DMS79 treated with DMSO at 0.1 percent for 48 hours (cell line): ENCODE measurements at regions not wholly inside any gene's neighbourhood (a gene's known extent, or its start where the extent isn't known, plus 50 kb on each side); places are given as distances from the start of the nearest gene placed in this dataset.
A peak's percentile ranks its signal among the peaks of the same experiment; 100 is the strongest.
"Not testable (repeated sequence)": the region's sequence is repeated elsewhere in the genome, so short reads cannot be mapped to it uniquely, and the experiment has no call there.

Source experiments
- DNase-seq: peaks from one replicate; lab custom pipeline; 2025; lab: John Stamatoyannopoulos, UW

GRCh38 chr2:239882781-239883180, 142.4 kb downstream of the NDUFA10 start:
- no peak for DNase-seq

DNA sequence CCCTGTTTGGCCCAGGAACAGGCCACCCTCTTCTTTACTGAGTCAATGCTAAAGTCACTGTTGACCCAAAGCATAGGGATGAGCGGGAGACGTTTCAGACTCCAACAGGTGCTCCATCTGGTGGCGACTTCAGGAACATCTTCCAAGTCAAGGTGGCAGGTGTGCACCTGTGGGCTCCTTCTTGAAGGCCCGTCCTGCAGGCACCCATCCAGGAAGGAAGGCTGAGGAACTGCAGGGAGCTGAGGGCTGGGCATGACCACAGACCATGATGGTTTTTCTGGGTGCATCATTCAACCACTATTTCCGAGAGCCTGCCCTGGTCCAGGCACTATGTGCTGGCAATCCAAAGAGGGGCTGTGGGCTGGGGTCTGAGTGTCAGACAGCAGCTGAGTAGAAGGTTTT, 142.8 kb downstream of the NDUFA10 start:
- peak; percentile 38 for DNase-seq

DNA sequence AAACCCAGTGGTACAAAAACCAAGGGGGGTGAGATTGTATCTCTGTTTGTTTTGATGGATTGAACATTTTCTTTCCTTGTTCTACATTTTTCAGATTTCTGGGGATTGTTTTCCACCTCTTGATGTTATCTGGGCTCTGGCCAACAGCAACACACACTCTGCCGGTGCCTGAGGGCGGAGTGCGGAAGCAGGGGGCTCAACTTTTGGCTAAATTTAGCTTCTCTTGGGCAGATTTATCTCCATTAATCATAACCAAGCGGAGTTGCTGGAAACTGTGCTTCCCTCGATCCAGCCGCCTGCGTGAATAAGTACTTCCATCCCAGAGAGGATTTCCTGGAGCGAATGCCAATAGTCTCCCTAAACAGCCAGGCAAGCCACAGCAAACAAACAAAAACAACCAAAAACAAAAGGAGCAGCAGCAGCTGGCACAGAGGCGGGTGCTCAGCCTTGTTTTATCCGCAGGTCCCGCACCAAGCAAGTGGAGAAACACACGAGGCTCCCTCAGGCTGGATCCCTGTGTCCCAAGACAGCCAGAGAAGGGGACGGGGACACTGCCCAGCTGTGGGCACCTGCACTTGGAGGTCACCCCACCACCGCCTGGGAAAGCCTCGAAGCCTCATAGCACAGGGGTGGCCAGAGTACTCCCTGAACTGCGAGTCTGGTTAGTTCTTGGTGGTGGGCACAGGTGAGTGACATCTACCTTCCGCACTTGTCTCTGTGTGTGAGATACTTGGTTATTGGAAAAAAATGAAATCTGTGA, 143.4 kb downstream of the NDUFA10 start:
- no peak for DNase-seq

GRCh38 chr2:239881031-239881471, 144.1 kb downstream of the NDUFA10 start:
- no peak for DNase-seq

DNA sequence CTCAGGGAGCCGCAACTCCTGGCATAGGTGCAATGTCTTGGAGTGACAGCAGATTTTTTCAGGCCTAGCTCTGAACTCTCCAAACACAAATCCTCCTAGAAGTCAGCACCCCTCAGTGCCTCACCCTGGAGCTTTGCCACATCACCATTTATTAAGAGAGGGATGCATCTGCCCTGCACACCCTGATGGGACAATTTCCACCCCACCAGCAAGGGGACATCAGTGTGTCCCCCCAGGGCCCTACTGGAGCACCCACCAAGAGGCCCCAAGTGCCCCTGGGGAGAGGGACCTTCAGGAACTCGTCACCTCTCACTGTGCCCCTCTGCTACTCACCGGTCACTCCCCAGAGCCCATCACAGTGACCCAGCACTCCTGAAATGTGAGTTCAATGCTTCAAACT, 144.7 kb downstream of the NDUFA10 start:
- no peak for DNase-seq

DNA sequence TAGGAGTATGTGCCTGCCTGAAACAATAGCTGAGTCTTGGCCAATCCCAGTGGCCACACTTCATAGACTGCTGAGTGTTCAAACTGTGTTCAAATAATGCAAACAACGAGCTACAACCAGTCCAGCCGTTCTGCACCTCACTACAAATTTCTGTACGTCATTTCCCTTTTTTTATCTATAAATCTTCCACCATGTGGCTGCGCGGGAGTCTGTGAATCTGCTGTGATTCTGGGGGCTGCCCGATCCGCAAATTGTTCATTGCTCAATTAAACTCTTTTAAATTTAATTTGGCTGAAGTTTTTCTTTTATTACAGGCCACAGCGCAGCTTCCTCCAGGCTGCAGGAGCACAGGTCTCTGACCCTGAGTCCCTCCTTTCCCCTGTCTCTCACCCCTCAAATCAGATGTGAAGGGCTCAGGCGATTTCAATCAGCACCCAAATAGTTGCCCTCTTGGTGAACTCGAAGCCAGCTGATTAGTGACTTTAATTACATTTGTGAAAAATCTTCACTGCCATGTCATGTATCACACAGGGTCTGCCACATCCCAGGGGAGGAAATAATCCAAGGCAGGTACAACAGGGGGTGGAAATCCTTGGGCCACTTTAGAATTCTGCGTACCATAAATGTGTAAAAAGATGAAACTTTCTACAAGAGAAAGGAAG, 145.6 kb downstream of the NDUFA10 start:
- no peak for DNase-seq

DNA sequence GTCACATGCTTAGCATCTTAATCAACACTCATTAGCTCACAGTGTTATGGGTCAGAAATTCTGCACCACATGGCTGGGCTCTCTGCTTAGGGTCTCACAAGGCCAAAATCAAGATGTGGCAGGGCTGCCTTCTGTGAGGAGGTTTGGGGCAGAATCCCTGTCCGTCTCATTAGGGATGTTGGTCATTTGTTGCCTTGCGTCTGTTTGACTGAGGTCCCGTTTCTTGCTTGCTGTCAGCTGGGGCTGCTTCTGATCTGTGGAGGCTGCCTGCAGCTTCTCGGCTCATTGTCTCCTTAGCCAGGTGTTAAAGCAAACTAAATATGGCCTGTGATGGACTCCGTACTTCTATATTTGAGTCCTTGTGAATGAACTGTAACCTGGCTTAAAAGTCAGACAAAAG, 146.5 kb downstream of the NDUFA10 start:
- DNase-seq: no peak

GRCh38 chr2:239876948-239877289, 148.2 kb downstream of the NDUFA10 start:
- DNase-seq: no peak

DNA sequence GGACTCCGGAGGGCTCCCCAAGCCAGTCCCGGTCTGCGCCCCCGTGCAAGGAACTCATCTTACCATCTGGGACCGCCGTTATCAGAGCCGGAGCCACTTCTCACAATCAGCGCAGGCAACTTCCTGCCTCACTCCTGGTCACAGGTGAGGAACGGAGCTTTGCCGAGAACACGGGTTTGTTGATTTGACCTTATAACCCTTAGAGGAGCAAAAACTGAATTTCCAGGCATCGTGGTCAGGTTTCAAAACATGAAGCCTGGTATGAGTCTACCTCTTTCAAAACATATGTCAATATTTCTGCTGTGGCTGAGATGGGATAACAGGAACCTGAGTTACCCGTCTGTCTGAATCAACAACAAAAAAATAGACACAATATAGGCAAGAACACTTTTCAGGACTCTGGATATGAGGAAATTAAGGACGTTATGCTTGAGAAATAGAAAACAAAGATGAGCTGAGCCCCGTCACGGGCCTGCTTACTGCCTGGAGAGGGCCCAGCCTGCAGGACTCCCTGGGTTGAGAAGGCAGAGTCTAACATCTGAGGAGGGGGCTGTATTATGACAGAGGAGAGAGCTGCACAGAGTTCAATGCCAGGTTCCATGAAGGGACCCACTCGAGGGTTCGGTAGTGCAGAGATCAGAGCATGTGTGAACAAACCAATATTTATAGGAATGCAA, 148.7 kb downstream of the NDUFA10 start:
- no peak for DNase-seq

DNA sequence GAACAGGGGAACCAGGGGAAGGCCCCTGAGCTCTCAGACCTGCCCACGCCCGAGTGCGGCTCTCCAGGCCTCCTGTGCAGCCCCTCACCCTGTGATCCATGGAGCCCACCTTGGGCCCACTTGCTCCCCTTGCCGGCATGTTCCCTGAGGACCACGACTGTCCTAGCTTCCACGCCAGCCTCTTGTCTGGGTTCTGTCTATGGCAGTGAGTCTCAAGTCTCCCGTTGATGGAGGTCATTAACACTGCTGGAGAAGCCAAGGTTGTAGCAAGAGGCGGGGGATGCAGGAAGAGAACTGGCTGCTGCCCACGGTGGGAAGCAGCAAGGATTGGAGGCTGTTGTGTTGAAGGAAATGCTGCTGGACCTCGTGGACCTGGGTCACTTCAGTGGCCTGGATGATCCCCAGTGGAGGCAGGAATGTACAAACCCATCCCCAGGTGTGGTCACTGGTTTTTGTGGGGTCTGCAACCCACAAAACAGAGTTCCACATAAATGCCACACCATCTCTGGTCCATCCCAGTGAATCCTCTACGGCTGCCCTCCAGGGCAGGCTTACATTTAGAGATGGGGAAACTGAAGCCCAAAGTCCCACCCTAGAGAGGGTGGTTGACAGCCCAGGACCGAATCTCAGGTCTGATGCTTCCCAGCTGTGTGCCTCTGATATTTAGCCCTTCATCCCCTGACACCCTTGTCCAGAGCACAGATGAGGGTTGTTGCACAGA, 150.3 kb downstream of the NDUFA10 start:
- DNase-seq: no peak

DNA sequence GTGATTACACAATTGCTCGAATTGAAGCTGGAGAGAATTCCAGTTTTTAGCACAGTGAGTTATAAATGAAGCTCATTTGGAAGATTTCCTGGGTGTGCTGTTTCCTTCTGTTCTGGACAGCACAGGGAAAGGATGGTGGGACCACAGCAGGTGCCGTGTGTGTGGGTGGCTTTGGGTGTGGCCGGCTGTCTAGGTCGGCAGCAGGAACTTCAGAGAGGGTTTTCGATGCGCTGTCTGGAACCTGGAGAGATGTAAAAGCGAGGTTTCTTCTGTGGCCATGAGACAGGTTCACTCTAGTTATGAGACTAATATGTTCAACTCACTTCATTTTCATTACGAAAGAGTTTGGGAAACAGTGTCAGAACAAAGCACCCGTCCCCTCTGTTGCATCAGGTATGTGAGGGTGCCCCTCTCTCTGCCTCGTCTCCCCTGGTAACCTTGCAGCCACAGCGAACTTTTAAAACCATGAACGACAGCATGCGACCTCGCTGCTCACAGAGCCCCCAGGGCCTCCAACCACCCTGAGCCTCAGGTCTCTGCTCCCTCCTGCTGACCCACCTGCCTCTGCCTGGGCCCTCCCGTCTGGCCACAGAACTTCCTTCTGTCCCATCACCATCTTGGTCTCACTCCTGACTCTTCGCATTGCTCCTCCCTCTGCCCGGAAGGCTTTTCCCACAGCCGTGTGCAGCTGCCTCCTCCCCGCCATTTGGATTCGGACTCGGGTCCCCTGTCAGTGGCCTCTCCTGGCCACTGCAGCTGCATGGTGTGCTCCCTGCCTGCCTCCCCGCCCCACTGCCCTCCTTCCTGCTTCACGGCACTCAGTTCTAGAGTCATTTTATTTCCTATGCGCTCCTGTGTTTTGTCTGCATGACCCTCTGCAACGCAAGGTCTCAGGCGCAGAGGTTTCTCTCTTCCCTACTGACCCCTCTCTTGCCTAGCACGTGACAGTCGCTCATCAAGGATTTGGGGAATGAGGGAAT, 151.2 kb downstream of the NDUFA10 start:
- no peak for DNase-seq

DNA sequence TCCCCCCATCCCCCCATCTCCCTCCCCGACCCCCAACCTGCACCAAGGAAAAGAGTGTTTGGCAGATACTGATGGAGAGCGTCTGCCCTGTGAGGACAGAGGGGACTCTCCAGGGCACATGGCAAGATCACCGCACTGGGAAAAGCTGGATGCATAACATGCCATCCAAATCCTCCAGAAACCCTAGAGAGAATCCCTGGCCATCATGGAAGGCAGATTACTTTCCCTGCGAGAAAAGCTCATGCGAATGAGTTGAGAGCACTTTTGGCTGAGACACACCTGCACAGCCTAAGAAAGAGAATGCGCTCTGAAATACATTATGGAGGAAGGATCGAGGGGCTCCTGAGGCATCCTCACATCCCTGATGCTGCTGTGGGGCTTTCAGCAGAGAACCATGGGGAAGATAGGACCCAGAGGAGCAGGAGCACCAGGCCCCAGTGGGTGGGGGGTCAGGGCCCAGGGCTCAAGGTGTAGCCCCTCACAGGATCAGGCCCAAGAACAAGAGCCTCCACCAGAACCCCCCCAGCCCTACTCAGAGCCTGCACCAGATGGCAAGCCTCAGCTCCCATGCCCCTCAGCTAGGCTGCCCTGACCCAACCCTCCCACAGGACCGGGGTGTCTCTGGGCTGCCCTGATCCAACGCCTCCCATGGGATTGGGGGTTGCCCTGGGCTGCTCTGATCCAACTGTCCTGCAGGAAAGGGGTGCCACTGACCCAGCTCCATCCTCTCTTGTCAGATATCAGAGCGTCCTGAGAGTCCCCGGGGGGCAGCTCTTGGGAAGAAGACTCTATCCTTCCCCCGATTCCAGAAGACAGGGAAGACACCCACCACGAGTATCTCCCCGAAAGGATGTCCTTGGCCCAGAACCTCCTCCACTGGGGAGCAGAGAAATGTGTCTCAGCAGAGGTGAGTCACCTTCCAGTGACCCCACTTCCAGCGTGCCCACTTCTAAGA, 153.4 kb downstream of the NDUFA10 start:
- DNase-seq: no peak

- DNase-seq: no peak
Observed at GRCh38 chr2:239870863-239871262, 154.3 kb downstream of the NDUFA10 start.

DNA sequence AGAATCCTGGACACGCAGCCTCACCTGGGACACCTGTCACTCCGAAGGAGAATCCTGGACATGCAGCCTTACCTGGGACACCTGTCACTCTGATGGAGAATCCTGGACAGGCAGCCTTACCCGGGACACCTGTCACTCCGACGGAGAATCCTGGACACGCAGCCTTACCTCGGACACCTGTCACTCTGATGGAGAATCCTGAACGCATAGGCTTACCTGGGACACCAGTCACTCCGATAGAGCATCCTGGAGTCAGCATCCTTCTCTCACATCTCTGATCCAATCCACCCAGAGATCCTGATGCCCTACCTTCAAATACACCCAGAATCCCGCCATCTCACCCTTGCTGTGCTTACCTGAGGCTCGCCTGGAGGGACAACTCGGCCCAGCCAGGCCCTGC, 154.9 kb downstream of the NDUFA10 start:
- no peak for DNase-seq

- DNase-seq: no peak
Observed at GRCh38 chr2:239869272-239870155, 155.6 kb downstream of the NDUFA10 start.

DNA sequence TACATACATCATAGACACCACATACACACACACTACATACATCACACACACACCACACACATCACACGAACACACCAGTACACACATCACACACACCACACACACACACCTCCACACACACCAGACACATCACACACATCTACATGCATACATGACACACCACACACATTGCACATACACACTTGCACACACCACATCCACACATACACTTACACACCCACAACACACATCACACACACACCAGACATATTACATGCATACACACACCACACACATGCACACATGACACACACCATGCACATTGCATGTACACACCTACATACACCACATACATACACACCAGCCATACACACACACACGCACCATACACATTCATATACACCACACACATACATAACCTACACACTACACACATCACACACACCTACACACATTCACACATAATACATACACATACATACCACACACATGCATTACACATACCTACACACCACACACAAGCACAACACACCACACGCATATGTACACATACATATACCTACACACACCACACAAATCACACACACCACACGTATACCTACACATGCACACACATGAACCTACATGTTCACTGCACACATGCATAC, 156.5 kb downstream of the NDUFA10 start:
- DNase-seq: no peak

DNA sequence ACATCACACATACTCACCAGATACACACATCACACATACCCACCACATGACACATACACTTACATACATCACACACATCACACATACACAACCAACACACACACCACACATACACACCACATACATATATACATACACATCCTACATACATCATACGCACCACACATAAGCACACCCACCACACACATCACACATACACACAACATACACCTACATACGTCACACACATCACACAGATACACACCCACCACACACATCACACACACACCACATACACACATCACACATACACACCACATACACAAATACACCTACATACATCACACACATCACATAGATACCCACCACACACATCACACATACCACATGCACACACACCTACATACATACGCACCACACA, 158.4 kb downstream of the NDUFA10 start:
- no peak for DNase-seq

- DNase-seq: no peak
Observed at GRCh38 chr2:239866350-239866749, 158.8 kb downstream of the NDUFA10 start.

DNA sequence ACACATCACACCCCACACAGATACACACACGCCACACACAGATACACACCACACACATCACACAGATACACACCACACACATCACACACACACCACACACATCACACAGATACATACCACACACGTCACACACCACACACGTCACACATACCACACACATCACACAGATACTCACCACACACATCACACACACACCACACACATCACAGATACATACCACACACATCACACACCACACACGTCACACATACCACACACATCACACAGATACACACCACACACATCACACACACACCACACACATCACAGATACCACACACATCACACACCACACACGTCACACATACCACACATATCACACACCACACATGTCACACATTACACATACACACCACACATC, 159.3 kb downstream of the NDUFA10 start:
- not testable (repeated sequence) for DNase-seq
